HepG2 (cell line): ENCODE measurements at regions not wholly inside any gene's neighbourhood (a gene's known extent, or its start where the extent isn't known, plus 50 kb on each side); places are given as distances from the start of the nearest gene placed in this dataset.

Source experiments
- BHLHE40 ChIP-seq: IDR thresholded peaks from 2 replicates; pipeline ENCODE4 v1.6.1; 2011; ENCODE audit warnings: low read length, improper control_type of control experiment
- CENPT ChIP-seq: sonication (generic); formaldehyde crosslinking; IDR thresholded peaks from 2 replicates; pipeline ENCODE4 v1.8.0; 2022; ENCODE audit warnings: low read depth, mild to moderate bottlenecking, moderate library complexity, missing genetic modification reagents
- HIC2 ChIP-seq: sonication (generic); formaldehyde crosslinking; IDR thresholded peaks from 2 replicates; pipeline ENCODE4 v1.9.0; 2022; ENCODE audit warnings: low read depth, missing genetic modification reagents
- POLR2A ChIP-seq, 2 experiments: IDR thresholded peaks; 2 replicates each; pipeline ENCODE4 v1.6.1; 2011; ENCODE audit warnings: low read depth in 2 of 2, low read length in 2 of 2, mild to moderate bottlenecking in 1 of 2, moderate library complexity in 1 of 2; ENCODE audit not compliant: insufficient read depth in 1 of 2
- PRDM4 ChIP-seq: sonication (generic); formaldehyde crosslinking; IDR thresholded peaks from 2 replicates; pipeline ENCODE4 v1.9.0; 2021; ENCODE audit warnings: missing genetic modification reagents, borderline replicate concordance
- REST ChIP-seq, 2 experiments: IDR thresholded peaks; 2 replicates each; pipeline ENCODE4 v1.6.1; 2011 to 2012; ENCODE audit warnings: low read length in 2 of 2, borderline replicate concordance in 1 of 2, low read depth in 1 of 2, mild to moderate bottlenecking in 1 of 2, moderate library complexity in 1 of 2
- RFX5 ChIP-seq: IDR thresholded peaks from 2 replicates; pipeline ENCODE4 v1.6.1; 2011; ENCODE audit warnings: low read depth, low read length, improper control_type of control experiment
- SRY ChIP-seq: sonication (generic); formaldehyde crosslinking; IDR thresholded peaks from 2 replicates; pipeline ENCODE4 v1.8.0; 2022; ENCODE audit warnings: mild to moderate bottlenecking, missing genetic modification reagents
- TBP ChIP-seq: sonication (generic); formaldehyde crosslinking; IDR thresholded peaks from 2 replicates; pipeline ENCODE4 v1.5.0; 2020; ENCODE audit warnings: missing genetic modification reagents
- TCF7 ChIP-seq: sonication (generic); IDR thresholded peaks from 2 replicates; pipeline ENCODE4 v1.6.1; 2016; ENCODE audit warnings: antibody characterized with exemption, low read depth
- ZFX ChIP-seq: sonication (generic); formaldehyde crosslinking; IDR thresholded peaks from 2 replicates; pipeline ENCODE4 v1.4.0; 2020; ENCODE audit warnings: mild to moderate bottlenecking, low read depth, missing genetic modification reagents, moderate library complexity
- TF ChIP-seq, protein P1 (sequence below): sonication (generic); formaldehyde crosslinking; IDR thresholded peaks from 2 replicates; pipeline ENCODE4 v1.5.0; 2020; ENCODE audit warnings: mild to moderate bottlenecking, missing genetic modification reagents, moderate library complexity

DNA sequence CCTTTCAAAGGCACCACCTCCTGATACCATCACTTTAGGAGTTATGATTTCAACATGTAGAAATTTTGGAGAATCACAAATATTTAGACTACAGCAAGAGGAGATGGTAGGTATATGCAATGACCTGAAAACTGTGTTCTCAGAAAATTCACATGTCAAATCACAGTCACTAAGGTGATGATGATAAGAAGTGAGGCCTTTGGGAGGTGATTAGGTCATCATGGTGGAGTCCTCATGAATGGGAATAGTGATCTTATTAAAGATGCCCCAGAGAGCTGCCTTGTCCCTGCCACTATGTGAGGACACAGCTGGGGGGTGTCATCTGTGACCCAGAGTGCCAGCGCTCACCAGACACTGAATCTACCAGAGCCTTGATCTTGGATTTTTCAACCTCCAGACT is 513.5 kb upstream of the TUSC1 start:
- TF ChIP-seq PRDM4 = no peak
- no peak for TF ChIP-seq SRY
- no peak for TF ChIP-seq POLR2A (IDR thresholded peaks at IDR 0.05; ENCODE audit: insufficient read depth in 1 of 2, low read depth in 2 of 2, low read length in 2 of 2)
- TF ChIP-seq TCF7 = no peak
- no peak for TF ChIP-seq ZFX
- no peak for TF ChIP-seq REST (IDR thresholded peaks at IDR 0.05; ENCODE audit: borderline replicate concordance in 1 of 2, low read depth in 1 of 2, low read length in 2 of 2)
- no peak for TF ChIP-seq CENPT (CRISPR knock-in tag)
- no peak for TF ChIP-seq HIC2 (CRISPR knock-in tag)
- TF ChIP-seq, protein P1, sequence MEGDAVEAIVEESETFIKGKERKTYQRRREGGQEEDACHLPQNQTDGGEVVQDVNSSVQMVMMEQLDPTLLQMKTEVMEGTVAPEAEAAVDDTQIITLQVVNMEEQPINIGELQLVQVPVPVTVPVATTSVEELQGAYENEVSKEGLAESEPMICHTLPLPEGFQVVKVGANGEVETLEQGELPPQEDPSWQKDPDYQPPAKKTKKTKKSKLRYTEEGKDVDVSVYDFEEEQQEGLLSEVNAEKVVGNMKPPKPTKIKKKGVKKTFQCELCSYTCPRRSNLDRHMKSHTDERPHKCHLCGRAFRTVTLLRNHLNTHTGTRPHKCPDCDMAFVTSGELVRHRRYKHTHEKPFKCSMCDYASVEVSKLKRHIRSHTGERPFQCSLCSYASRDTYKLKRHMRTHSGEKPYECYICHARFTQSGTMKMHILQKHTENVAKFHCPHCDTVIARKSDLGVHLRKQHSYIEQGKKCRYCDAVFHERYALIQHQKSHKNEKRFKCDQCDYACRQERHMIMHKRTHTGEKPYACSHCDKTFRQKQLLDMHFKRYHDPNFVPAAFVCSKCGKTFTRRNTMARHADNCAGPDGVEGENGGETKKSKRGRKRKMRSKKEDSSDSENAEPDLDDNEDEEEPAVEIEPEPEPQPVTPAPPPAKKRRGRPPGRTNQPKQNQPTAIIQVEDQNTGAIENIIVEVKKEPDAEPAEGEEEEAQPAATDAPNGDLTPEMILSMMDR = no peak
- no peak for TF ChIP-seq RFX5
- no peak for TF ChIP-seq BHLHE40
- TF ChIP-seq TBP (CRISPR knock-in tag) = no peak
